Tibial nerve (tissue), 3 donors: ENCODE measurements at regions not wholly inside any gene's neighbourhood (a gene's known extent, or its start where the extent isn't known, plus 50 kb on each side); places are given as distances from the start of the nearest gene placed in this dataset.

ENCODE experiments used
- POLR2A ChIP-seq, 2 donors: fragments of 450-650 bp; IDR thresholded peaks; one replicate each; pipeline ENCODE4 v1.6.1; 2017; ENCODE audit warnings: antibody characterized with exemption in 2 of 2, mild to moderate bottlenecking in 2 of 2, moderate library complexity in 2 of 2
- TF ChIP-seq, protein P1 (sequence below), 5 experiments: fragments of 200-600 bp in 3 of 5; fragments of 450-650 bp in 2 of 5; sonication (generic) in 3 of 5; IDR thresholded peaks; one replicate each; pipeline ENCODE4 v1.5.1; 2016 to 2019; ENCODE audit warnings: antibody characterized with exemption in 5 of 5, mild to moderate bottlenecking in 3 of 5, moderate library complexity in 2 of 5

GRCh38 chr6:133185731-133186130, 55.4 kb upstream of the EYA4 start:
- TF ChIP-seq, protein P1, sequence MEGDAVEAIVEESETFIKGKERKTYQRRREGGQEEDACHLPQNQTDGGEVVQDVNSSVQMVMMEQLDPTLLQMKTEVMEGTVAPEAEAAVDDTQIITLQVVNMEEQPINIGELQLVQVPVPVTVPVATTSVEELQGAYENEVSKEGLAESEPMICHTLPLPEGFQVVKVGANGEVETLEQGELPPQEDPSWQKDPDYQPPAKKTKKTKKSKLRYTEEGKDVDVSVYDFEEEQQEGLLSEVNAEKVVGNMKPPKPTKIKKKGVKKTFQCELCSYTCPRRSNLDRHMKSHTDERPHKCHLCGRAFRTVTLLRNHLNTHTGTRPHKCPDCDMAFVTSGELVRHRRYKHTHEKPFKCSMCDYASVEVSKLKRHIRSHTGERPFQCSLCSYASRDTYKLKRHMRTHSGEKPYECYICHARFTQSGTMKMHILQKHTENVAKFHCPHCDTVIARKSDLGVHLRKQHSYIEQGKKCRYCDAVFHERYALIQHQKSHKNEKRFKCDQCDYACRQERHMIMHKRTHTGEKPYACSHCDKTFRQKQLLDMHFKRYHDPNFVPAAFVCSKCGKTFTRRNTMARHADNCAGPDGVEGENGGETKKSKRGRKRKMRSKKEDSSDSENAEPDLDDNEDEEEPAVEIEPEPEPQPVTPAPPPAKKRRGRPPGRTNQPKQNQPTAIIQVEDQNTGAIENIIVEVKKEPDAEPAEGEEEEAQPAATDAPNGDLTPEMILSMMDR (IDR thresholded peaks at IDR 0.05), result no peak
- no peak for TF ChIP-seq POLR2A (IDR thresholded peaks at IDR 0.05)
